HG03159 (cell line): ENCODE measurements at regions not wholly inside any gene's neighbourhood (a gene's known extent, or its start where the extent isn't known, plus 50 kb on each side); places are given as distances from the start of the nearest gene placed in this dataset.
"Not testable (repeated sequence)": the region's sequence is repeated elsewhere in the genome, so short reads cannot be mapped to it uniquely, and the experiment has no call there.

Experiments
- ATAC-seq: cut with Tn5 transposase; IDR thresholded peaks from one replicate; pipeline ENCODE4 v1.9.1; 2021; ENCODE audit warnings: mild to moderate bottlenecking, moderate library complexity; ENCODE audit not compliant: unreplicated experiment

DNA sequence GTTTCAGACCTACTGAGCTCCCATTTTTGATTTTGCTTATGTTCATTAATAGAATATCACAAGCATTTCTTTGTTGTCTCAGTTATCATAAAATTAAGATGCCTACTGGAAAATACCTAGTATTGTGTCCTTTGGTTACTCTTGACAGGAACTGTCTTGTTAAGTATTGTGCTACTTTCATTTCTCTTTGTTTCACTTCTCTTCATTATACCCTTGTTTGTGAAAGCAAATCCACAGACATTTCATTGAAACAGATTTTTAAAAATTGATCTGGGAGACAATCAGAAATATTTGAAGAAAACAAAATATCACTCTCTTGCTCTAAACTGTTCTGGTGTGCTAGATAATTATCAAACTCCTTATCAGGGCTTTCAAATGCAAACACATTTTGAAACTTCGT is 290.5 kb upstream of the EYS start:
- no peak for ATAC-seq

DNA sequence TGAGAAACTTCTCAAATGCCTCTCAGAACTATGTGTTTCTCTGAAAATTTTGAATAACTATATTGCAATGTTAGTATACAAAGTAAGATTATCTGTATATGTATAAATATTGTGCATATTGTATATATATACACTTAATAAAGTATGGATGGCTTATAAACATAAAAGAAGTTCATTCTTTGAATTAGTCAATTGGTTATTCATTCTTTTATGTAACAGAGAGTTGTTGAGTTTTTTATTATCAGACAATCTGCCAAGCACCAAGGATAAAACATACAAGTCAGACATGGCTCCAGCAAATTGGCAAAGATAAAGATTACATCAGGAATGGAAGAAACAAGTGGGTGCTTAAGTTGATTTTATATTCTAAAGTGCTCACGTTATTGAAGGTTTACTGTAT is 289.1 kb upstream of the EYS start:
- ATAC-seq: no peak

DNA sequence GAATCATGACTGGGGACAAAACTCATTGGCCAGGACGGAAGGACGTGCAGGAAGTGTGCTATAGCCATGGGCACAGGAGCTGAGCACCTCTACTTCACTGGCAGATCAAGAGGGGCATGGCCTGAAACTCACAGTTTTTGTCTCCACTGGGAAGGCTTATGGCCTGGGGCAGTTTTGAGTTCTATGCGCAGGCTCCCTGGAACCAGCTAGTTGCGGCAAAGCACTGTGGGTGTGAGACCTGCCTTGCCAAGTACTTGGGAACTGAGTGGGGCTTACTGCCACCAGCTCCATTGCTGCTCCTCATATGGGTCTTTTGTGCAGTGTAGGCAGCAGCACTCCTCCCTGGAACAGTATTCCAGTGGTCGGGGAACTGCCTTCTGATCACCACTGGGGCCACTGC is 282.6 kb upstream of the EYS start:
- no peak for ATAC-seq

DNA sequence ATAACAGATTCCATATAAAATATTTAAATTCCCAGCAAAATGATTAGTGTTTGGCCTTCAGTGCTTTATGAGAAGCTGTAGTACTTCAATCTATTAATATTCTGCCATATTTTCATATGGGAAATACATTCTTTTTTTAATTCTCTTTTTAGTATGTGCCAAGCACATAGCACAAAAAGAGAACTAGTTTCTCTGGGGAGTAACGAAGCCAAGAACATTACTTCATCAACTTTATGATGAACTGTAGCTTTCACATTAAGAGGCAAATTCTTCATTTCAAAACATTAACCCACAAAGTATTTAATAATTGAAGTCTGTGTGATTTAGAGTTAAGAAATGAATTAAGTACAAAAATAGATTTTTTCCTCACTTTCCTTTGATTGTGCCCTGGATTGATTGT is 281.0 kb upstream of the EYS start:
- no peak for ATAC-seq

DNA sequence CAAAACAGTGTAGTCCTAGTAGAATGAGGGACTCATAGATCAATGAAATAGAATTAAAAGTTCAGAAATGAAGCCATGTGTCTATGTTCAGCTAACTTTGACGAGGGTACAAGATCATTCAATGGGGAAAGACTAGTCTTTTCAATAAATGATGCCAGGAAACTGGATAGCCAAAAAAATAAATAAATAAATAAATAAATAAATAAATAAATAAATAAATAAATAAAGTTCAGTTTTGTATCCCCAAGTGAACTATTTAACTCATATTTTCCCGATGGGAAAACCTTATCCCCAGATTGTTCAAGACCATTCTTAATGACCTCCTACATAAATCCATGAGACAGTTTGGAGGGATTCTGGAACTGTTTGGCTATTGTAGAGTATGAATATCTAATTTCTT is 277.1 kb upstream of the EYS start:
- ATAC-seq: no peak

DNA sequence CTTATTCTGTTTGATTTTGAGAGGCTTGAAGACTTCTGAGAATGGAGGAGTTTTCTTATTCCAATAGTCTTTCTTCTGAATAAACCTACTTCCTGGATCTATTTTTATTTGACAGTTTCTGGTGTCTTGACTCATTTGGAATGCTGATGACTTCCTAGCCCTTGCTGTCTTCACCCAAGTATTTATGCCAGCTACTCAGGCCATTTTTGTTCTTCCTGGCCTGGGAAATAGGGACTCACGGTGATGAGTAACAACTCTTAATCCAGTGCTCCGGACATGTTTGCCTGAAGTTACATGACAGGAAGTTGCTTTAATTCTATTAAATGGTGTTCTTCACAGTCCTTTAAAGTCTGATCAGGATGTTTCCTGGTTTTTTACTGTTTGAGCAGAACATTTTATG is 272.1 kb upstream of the EYS start:
- no peak for ATAC-seq

DNA sequence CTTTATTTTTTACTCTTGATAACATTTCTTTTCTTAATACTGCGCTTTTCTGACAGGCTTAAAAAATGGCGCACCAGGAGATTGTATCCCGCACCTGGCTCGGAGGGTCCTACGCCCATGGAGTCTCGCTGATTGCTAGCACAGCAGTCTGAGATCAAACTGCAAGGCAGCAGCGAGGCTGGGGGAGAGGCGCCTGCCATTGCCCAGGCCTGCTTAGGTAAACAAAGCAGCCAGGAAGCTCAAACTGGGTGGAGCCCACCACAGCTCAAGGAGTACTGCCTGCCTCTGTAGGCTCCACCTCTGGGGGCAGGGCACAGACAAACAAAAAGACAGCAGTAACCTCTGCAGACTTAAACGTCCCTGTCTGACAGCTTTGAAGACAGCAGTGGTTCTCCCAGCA is 264.2 kb upstream of the EYS start:
- ATAC-seq: not testable (repeated sequence)

DNA sequence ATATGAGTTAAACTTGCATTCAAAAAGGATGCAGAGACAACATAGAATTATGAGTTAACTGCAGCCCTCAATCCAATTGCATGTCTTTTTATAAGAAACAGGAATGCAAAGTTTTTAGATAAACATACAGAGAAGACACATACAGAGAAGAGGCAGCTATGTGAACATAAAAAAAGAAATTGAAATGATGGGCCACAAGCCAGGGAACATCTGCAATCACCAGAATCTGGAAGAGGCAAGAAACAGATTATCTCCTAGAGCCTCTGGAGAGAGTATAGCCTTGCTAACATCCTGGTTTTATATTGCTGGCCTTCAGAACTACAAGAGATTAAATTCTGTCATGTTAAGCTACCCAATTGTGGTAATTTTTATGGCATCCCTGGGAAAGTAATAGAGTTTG is 257.2 kb upstream of the EYS start:
- ATAC-seq: no peak

DNA sequence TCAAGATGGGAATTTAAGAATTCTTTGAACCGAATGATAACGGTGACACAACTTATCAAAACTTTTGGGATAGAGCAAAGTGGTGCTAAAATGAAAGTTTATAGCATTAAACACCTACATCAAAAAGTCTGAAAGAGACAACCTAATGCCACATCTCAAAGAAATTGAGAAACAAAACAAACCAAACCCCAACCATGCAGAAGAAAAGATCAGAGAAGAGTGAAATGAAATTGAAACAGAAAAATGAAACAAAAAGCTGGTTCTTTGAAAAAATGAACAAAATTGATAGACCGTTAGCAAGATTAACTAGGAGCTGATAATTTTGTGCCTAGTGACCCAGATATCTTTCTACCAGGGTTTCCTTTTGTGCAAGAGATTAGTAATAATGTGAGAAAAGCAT is 248.0 kb upstream of the EYS start:
- no peak for ATAC-seq

DNA sequence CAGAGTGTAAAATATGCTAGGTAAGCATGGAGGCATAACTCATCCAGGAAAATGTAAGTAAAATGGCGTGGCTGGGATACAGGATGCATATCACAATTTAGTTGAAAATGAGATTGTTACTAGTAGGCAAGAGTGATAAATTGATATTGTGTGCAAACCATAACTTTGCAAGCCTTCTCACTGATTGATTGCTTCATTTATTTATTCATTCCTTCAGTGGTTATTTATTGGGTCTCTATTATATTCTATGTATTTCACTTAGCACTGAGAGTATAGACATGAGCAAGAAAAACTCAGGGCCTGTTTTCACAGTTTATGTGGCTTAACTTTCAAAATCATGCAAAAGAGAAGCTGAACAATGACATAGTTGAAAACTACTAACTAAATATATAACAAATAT is 241.0 kb upstream of the EYS start:
- no peak for ATAC-seq

DNA sequence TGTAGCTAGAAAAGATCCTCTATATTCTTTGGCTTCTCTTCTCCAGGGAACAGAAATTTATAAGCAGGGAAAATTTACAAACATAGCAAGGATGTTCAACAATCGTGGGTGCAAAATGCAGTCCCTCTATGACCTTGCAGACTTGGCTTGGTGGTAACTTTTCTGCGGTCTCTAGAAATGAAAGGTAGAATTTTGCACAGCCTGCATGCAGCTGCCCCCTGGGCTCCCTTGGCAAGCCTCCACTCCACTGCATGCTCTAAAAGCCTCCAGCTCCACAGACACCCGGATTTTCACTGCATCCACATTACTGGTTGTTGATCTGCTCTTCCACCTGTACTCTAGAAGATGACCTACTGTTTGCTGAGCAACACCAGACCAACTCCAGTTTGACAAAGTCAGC is 236.5 kb upstream of the EYS start:
- ATAC-seq: no peak

DNA sequence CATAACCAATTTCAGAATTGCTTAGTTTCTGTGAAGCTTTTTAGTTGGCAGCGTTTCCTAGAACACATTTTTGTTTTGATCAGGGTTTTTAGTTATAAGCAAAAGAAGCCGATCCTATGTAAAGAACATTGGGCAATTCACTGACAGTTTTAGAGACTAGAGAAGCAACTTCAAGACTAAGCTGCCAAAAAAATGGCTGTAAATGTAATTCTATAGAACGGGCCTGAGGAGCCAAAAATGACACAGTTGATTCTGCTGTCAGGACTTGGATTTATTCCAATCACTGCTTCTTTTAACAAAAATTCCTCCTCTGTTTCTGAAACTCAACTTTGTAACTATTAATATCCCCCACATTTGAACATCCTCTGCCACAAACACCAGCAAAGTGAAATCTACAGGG is 236.0 kb upstream of the EYS start:
- ATAC-seq: no peak

DNA sequence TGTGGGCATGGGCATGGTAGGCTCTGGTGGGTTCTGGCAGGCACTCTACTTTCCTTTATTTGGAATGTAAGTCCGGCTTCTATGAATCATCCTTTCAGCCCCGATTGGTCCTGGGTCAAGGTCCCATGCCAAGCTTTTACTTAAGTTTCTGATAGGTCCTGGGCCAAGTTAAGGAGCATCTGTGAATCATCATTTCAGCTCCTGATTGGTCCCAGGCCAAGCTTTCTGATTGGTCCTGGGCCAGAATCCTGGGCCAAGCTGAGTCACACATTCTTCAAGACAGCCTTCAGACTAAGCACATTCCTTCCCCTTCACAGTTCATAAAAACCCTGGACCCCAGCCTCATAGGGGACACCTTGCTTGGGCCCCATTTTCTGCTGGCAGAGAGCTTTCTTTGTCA is 231.0 kb upstream of the EYS start:
- ATAC-seq: no peak

DNA sequence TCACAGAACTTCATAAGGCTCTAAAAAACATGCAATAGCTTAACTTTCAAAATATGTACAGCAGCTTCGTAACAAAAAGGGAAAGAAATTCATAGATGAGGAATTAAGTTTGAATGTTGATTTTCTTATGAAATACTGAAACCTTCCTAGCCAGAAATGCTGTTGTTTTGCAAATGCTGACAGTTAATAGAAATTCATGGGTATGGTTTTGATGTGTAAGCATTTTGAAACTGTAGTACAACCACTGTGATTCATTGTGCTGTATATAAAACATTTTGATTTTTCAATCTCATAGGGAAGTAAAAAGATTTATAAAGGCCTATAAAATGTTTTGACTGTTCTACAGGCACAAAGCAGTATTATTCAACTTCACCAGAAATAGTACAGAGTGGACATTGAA is 228.4 kb upstream of the EYS start:
- no peak for ATAC-seq

DNA sequence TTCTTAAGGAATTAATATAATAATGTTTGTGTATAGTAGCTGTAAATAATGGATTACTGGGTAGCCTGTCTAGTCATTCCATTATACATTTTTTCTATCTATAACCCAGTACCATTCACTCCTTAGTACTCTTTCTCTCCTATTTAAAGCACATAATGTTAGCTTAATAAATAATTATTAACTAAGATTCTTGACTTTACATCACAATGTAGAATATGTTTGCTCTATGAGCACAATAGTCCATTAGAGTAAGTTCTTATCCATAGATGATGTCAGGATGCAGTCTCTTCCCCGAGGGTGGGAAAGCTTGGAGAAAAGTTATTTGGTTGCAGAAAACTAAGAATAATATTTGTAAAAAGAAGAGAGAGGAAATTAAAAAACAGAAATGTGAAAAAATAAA is 226.4 kb upstream of the EYS start:
- ATAC-seq: no peak

DNA sequence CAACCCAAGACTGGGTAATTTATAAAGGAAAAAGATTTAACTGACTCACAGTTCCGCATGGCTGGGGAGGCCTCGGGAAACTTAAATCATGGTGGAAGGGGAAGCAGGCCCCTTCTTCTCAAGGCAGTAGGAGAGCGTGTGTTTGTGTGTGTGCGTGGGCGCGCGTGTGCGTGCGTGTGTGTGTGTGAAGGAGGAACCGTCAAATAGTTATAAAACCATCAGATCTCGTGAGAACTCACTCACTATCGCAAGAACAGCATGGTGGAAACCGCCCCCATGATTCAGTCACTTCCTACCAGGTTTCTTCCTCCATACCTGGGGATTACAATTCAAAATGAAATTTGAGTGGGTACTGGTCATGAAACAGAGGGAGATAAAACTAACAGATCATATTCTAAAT is 220.1 kb upstream of the EYS start:
- no peak for ATAC-seq

DNA sequence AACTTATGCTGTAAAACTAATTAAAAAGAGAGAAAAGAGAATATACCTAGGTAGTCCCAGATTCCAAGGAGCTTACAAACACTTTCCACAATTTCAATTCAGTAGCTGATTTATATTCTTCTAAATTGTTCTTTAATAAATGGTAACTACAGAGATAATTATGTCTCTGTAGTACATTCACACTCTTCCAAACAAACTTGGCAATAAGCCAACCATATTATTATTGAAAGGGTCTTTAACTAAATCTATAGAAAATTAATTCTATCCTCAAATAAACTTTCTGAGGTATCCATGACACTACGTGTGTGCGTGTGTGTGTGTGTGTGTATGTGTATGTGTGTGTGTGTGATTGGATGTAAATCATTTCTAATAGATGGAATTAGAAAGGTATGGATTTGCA is 217.4 kb upstream of the EYS start:
- ATAC-seq: no peak

DNA sequence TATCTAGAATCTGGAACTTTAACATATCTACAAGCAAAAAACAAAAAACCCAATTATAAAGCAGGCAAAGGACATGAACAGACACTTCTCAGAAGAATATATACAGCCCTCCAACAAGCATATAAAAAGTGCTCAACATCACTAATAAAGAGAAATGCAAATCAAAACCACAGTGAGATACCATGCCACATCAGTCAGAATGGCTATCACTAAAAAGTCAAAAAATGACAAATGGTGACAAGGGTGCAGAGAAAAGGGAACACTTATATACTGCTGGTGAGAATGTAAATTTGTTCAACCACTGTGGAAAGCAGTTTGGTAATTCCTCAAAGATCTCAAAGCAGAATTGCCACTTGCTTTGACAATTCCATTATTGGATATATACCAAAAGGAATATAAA is 215.0 kb upstream of the EYS start:
- ATAC-seq: no peak

DNA sequence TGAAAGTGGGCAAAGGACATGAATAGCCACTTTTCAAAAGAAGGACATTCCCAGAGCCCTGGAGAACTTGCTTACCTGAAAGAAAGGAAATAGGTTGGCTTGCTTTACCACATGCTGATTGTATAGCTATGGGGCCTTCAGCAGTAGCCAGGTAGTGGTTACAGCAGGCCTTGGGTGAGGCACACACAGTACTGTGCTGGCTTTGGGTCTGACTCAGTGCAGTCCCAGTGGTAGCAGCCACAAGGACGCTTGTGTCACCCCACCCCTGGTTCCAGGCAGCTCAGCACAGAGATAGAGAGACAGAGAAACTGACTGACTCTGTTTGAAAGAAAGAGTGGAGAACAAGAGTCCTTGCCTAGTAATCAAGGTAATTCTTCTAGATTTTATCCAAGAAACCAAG is 201.0 kb upstream of the EYS start:
- no peak for ATAC-seq

DNA sequence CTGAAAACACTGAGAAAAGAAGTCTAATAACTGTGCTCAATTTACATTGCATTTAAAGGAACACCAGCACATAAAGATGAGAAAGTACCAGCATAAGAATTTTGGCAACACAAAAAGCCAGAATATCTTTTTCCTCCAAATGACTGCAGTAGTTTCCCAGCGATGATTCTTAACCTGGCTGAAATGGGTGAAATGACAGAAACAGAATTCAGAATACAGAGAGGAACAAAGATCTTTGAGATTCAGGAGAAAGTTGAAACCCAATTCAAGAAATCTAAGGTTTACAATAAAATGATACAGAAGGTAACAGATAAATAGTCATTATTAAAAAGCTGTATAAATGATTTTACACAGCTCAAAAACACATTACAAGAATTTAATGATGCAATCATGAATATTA is 197.0 kb upstream of the EYS start:
- no peak for ATAC-seq

DNA sequence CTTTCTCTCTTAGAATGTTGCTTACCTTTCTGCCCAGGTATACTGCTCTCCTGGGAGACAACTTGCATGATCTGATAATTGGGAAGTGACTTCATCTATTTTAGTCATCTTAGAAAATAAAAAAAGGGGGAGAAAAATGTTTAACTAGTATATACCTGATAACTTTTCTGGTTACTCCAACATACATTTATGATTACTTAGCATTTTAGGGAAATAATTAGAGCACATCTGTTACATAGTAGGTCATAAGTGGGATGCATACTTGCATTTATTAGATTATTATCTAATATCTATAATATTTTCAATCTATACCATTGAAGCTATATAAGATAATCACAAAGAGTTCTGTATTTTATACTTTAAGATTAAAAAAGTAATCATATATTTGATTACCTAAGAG is 193.9 kb upstream of the EYS start:
- no peak for ATAC-seq

DNA sequence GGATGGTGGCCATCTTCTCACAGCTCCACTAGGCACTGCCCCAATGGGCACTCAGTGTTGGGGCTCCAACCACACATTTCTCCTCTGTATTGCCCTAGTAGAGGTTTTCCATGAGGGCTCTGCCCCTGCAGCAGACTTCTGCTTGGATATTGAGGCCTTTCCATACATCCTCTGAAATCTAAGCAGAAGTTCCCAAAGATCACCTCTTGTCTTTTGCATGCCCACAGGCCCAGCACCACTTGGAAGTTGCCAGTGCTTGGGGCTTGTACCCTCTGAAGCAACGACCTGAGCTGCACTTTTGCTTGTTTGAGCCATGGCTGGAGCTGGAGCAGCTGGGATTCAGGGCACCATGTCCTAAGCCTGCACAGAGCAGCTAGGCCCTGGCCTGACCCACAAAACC is 189.1 kb upstream of the EYS start:
- no peak for ATAC-seq

DNA sequence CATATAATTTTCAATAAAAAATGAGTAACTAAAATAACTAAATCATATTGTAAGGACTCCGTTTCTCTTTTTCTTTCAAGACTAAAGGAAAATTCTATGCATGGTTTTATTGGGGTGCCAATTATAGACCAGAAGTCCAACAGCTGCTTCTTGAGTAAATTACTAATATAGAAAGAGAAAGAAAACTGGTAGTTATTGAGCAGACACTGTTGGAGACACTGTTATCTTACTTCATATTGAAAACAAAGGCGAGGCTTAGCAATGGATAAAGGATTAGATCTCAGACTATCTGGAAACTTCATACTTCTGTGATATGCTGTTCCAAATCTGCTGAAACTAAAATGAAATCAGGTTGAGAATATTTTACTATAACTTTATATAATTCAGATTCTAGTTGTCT is 169.6 kb upstream of the EYS start:
- no peak for ATAC-seq

DNA sequence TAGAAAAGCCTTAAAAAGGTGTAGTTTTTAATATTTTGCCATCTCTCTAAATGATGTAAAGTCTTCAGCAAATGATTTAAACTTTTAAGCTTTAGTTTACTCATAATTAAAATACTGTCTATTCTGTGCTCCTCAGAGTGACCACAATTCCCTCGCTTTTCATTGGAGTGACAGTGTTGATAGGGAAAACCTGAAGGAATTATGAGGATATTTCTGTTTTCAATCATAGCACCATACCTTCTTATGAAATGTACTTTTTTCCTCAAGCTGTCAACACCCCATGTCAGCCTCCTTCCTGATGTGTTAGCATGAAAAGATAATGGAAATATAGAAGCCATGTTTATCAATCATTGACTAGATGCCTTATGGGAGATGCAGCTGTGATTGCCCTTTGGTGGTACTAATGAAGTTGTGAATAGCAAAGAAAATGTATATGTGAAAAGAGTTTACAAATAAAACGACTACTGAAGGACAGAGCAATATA is 145.4 kb upstream of the EYS start:
- ATAC-seq: no peak
